Activated CD8-positive, alpha-beta memory T cell treated with anti-CD3 and anti-CD28 coated beads, Interleukin-2, amount 50 U/mL, for 24 hours (primary cell): ENCODE measurements at regions not wholly inside any gene's neighbourhood (a gene's known extent, or its start where the extent isn't known, plus 50 kb on each side); places are given as distances from the start of the nearest gene placed in this dataset.

ENCODE experiments used
- DNase-seq: peaks from one replicate; pipeline ENCODE4 v3.0.0-alpha.2; 2020; ENCODE audit errors: extremely low read depth

GRCh38 chr2:125070726-125071505, 1045.8 kb downstream of the CNTNAP5 start:
- DNase-seq = no peak

GRCh38 chr2:125073440-125073839, 1048.4 kb downstream of the CNTNAP5 start:
- DNase-seq = no peak

- DNase-seq = no peak
Measured at GRCh38 chr2:125085904-125086303, 1060.8 kb downstream of the CNTNAP5 start.

- no peak for DNase-seq
Measured at GRCh38 chr2:125086313-125087184, 1061.5 kb downstream of the CNTNAP5 start.

- no peak for DNase-seq
Measured at GRCh38 chr2:125092276-125093009, 1067.4 kb downstream of the CNTNAP5 start.

- DNase-seq = no peak
Measured at GRCh38 chr2:125095826-125096225, 1070.7 kb downstream of the CNTNAP5 start.

GRCh38 chr2:125106710-125107109, 1081.6 kb downstream of the CNTNAP5 start:
- no peak for DNase-seq

- no peak for DNase-seq
Measured at GRCh38 chr2:125107446-125107845, 1082.4 kb downstream of the CNTNAP5 start.

GRCh38 chr2:125108251-125108650, 1083.2 kb downstream of the CNTNAP5 start:
- DNase-seq = no peak

GRCh38 chr2:125125902-125126301, 1100.8 kb downstream of the CNTNAP5 start:
- no peak for DNase-seq

- no peak for DNase-seq
Measured at GRCh38 chr2:125160947-125161346, 1135.9 kb downstream of the CNTNAP5 start.

GRCh38 chr2:125167152-125167551, 1142.1 kb downstream of the CNTNAP5 start:
- DNase-seq = no peak

- no peak for DNase-seq
Measured at GRCh38 chr2:125167820-125168219, 1142.7 kb downstream of the CNTNAP5 start.

- DNase-seq = no peak
Measured at GRCh38 chr2:125168442-125168841, 1143.4 kb downstream of the CNTNAP5 start.

GRCh38 chr2:125169022-125169763, 1144.1 kb downstream of the CNTNAP5 start:
- DNase-seq = no peak

- DNase-seq = no peak
Measured at GRCh38 chr2:125169764-125170146, 1144.7 kb downstream of the CNTNAP5 start.

- DNase-seq = no peak
Measured at GRCh38 chr2:125172181-125172580, 1147.1 kb downstream of the CNTNAP5 start.

- DNase-seq = no peak
Measured at GRCh38 chr2:125175415-125175814, 1150.3 kb downstream of the CNTNAP5 start.

GRCh38 chr2:125185691-125186270, 1160.7 kb downstream of the CNTNAP5 start:
- DNase-seq = no peak

GRCh38 chr2:125207431-125207830, 1182.3 kb downstream of the CNTNAP5 start:
- no peak for DNase-seq

- no peak for DNase-seq
Measured at GRCh38 chr2:125216321-125216720, 1191.2 kb downstream of the CNTNAP5 start.
